ENCODE measurements at regions not wholly inside any gene's neighbourhood (a gene's known extent, or its start where the extent isn't known, plus 50 kb on each side); places are given as distances from the start of the nearest gene placed in this dataset.

DNA sequence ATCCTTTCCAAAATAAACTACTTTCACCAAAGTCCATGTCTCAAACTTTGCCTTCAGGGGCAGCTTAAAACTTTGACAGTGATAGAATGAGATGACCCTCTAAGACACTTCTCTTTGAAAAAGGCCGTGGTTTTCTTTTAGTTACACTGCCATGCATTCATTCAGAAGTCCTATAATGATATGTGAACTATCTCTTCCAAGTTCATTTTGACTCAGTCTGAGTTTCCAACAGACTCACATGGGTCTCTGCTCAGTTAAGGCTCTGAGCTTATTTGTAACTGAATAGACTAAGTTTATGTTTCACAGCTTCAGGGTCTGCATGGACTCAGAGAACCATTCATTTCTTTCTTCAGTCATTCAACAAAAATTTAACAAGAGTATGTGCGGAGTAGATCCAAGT is 208.9 kb upstream of the PRSS1 start:
- 0 out of 2 replicates have a peak, but pooled peaks cover 6% of the 10 kb centered on the region for H3K9me3 ChIP-seq (ENCODE audit: insufficient read depth, low read depth)
- peaks cover 18% of the 10 kb centered on the region for H3F3A ChIP-seq (ENCODE audit: insufficient read depth, low read depth)
- ChIA-PET CTCF (no interaction called here), POLR2A (ENCODE audit: unreplicated experiment) (no interaction called here)
- H3K4me1 ChIP-seq (replicated peaks; ENCODE audit: insufficient read depth) = peaks cover 34% of the 10 kb centered on the region
- no peaks in the 10 kb centered on the region for H4K20me1 ChIP-seq (ENCODE audit: insufficient read depth)
- peak overlapping the region; percentile 25 for H3K4me2 ChIP-seq
- H3K27ac ChIP-seq = peak overlapping the region; percentile 57
- H2AFZ ChIP-seq = peak overlapping the region; percentile 14; the same call in 1 of the 2 replicates
- no peak for DNase-seq
- BruUV-seq (replicated peaks) = no TSS peak
- H3K27me3 ChIP-seq (ENCODE audit: insufficient read depth, low read depth) = no peaks in the 10 kb centered on the region
- intact Hi-C loops (cut with micrococcal nuclease; ENCODE audit: unreplicated experiment) = no loop called here
- TF ChIP-seq CTCF (conservative IDR thresholded peaks at IDR 0.05) (no peak), EZH2 (IDR thresholded peaks at IDR 0.05; ENCODE audit: low read depth) (no peak)
- no peaks in the 10 kb centered on the region for H3K79me2 ChIP-seq (ENCODE audit: low read depth)
- H3K4me3 ChIP-seq = no peak overlapping the region
- H3K36me3 ChIP-seq (ENCODE audit: low read depth) = no peaks in the 10 kb centered on the region
- H3K9me2 ChIP-seq (ENCODE audit: insufficient read depth) = no peaks in the 10 kb centered on the region

- H2AFZ ChIP-seq = peak overlapping the region; percentile 14; the same call in 1 of the 2 replicates
- H3K79me2 ChIP-seq (ENCODE audit: low read depth) = no peaks in the 10 kb centered on the region
- no TSS peak for BruUV-seq (replicated peaks)
- no peak for TF ChIP-seq CTCF (conservative IDR thresholded peaks at IDR 0.05)
- no peak for TF ChIP-seq EZH2 (IDR thresholded peaks at IDR 0.05; ENCODE audit: low read depth)
- H4K20me1 ChIP-seq (ENCODE audit: insufficient read depth) = no peaks in the 10 kb centered on the region
- DNase-seq = peak in 1 of 2 experiments; percentile 94
- no peaks in the 10 kb centered on the region for H3K9me2 ChIP-seq (ENCODE audit: insufficient read depth)
- H3K36me3 ChIP-seq (ENCODE audit: low read depth) = no peaks in the 10 kb centered on the region
- peaks cover 18% of the 10 kb centered on the region for H3F3A ChIP-seq (ENCODE audit: insufficient read depth, low read depth)
- ChIA-PET CTCF (no interaction called here), POLR2A (ENCODE audit: unreplicated experiment) (no interaction called here)
- H3K4me1 ChIP-seq (replicated peaks; ENCODE audit: insufficient read depth) = peaks cover 39% of the 10 kb centered on the region
- no peaks in the 10 kb centered on the region for H3K27me3 ChIP-seq (ENCODE audit: insufficient read depth, low read depth)
- peak overlapping the region; percentile 25 for H3K4me2 ChIP-seq
- H3K9me3 ChIP-seq (ENCODE audit: insufficient read depth, low read depth) = 0 out of 2 replicates have a peak, but pooled peaks cover 6% of the 10 kb centered on the region
- no peak overlapping the region for H3K4me3 ChIP-seq
- peak overlapping the region; percentile 57 for H3K27ac ChIP-seq
- intact Hi-C loops (cut with micrococcal nuclease; ENCODE audit: unreplicated experiment) = loop anchor here (5.0 to 10.0 kb wide), 2 partner anchors 218 to 565 kb away; partner anchors contain the start of gene TAS2R38
Observed at GRCh38 chr7:142539901-142540300, 209.4 kb upstream of the PRSS1 start.

DNA sequence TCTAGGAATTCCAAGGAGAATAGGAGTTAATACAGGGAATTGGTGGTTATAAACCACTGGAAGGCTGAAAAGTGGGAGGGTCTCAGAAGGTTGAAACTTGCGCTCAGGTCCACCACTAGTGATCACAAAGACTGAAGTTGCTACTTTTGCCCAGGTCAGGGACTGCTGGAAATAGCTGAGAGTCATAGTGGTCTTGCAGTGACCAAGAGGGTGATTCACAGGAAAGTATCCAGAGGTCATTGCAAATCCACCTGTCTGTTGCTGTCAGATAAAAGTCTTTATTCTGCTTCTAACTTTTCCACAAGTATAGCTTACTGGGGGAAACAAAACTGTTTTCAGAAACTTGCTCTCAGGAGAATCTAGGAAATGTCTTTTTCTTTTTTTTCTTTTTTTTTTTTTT is 211.5 kb upstream of the PRSS1 start:
- no peaks in the 10 kb centered on the region for H3K9me2 ChIP-seq (ENCODE audit: insufficient read depth)
- H3F3A ChIP-seq (ENCODE audit: insufficient read depth, low read depth) = peaks cover 26% of the 10 kb centered on the region
- TF ChIP-seq CTCF (conservative IDR thresholded peaks at IDR 0.05) (no peak), EZH2 (IDR thresholded peaks at IDR 0.05; ENCODE audit: low read depth) (no peak)
- H3K4me2 ChIP-seq = no peak overlapping the region
- no peak overlapping the region for H3K4me3 ChIP-seq
- H3K36me3 ChIP-seq (ENCODE audit: low read depth) = no peaks in the 10 kb centered on the region
- no peaks in the 10 kb centered on the region for H3K79me2 ChIP-seq (ENCODE audit: low read depth)
- H3K9me3 ChIP-seq (ENCODE audit: insufficient read depth, low read depth) = 0 out of 2 replicates have a peak, but pooled peaks cover 6% of the 10 kb centered on the region
- no peak overlapping the region for H2AFZ ChIP-seq
- H3K27ac ChIP-seq = no peak overlapping the region
- ChIA-PET POLR2A (ENCODE audit: unreplicated experiment) (no interaction called here), CTCF (interaction anchor here (0.6 to 1.0 kb wide), 2 partner anchors 67 to 154 kb away, joined by 3 read pairs; no protein-coding TSS in a partner anchor)
- peaks cover 43% of the 10 kb centered on the region for H3K4me1 ChIP-seq (replicated peaks; ENCODE audit: insufficient read depth)
- DNase-seq = no peak
- intact Hi-C loops (cut with micrococcal nuclease; ENCODE audit: unreplicated experiment) = loop anchor here (5.0 to 10.0 kb wide), 2 partner anchors 215 to 563 kb away; partner anchors contain the start of gene TAS2R38
- no TSS peak for BruUV-seq (replicated peaks)
- H4K20me1 ChIP-seq (ENCODE audit: insufficient read depth) = no peaks in the 10 kb centered on the region
- no peaks in the 10 kb centered on the region for H3K27me3 ChIP-seq (ENCODE audit: insufficient read depth, low read depth)

All from PC-9 (cell line).